Tibial nerve (tissue), 4 donors: ENCODE measurements at regions not wholly inside any gene's neighbourhood (a gene's known extent, or its start where the extent isn't known, plus 50 kb on each side); places are given as distances from the start of the nearest gene placed in this dataset.
"Not testable (repeated sequence)": the region's sequence is repeated elsewhere in the genome, so short reads cannot be mapped to it uniquely, and the experiment has no call there.

Source experiments
- CTCF ChIP-seq, 5 experiments: fragments of 200-600 bp in 3 of 5; fragments of 450-650 bp in 2 of 5; sonication (generic) in 3 of 5; IDR thresholded peaks; one replicate each; pipeline ENCODE4 v1.5.1; 2016 to 2019; ENCODE audit warnings: antibody characterized with exemption in 5 of 5, mild to moderate bottlenecking in 3 of 5, moderate library complexity in 2 of 5
- EP300 ChIP-seq, 2 donors: sonication (generic); formaldehyde crosslinking; IDR thresholded peaks; one replicate each; pipeline ENCODE4 v1.6.1; 2017; ENCODE audit warnings: antibody characterized with exemption in 2 of 2, mild to moderate bottlenecking in 1 of 2
- POLR2A ChIP-seq, 2 donors: fragments of 450-650 bp; IDR thresholded peaks; one replicate each; pipeline ENCODE4 v1.6.1; 2017; ENCODE audit warnings: antibody characterized with exemption in 2 of 2, mild to moderate bottlenecking in 2 of 2, moderate library complexity in 2 of 2

- TF ChIP-seq POLR2A, CTCF, EP300 (IDR thresholded peaks at IDR 0.05): not testable (repeated sequence)
Observed at GRCh38 chr1:190678-191077, 260.8 kb downstream of the OR4F29 start.
